ENCODE measurements at regions not wholly inside any gene's neighbourhood (a gene's known extent, or its start where the extent isn't known, plus 50 kb on each side); places are given as distances from the start of the nearest gene placed in this dataset.
"Not testable (repeated sequence)": the region's sequence is repeated elsewhere in the genome, so short reads cannot be mapped to it uniquely, and the experiment has no call there.

DNA sequence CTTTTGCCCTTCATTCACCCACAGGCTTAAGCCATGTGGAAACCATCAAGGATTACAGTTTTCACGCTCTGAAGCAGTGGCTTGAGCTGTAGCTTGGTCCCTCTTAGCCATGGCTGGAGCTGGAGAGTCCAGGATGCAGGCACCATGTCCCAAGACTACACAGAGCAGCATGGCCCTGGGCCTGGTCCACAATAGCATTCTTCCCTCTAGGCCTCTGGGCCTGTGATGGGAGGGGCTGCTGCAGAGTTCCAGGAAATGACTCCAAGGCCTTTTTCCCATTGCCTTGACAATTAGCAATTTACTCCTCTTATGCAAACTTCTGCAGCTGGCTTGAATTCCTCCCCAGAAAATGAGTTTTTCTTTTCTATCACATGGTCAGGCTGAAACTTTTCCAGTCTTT is 211.3 kb downstream of the RERGL start:
- Histone ChIP-seq H3K27ac (no peak overlapping the region), H3K4me3 (no peak overlapping the region)
- TF ChIP-seq, protein P1, sequence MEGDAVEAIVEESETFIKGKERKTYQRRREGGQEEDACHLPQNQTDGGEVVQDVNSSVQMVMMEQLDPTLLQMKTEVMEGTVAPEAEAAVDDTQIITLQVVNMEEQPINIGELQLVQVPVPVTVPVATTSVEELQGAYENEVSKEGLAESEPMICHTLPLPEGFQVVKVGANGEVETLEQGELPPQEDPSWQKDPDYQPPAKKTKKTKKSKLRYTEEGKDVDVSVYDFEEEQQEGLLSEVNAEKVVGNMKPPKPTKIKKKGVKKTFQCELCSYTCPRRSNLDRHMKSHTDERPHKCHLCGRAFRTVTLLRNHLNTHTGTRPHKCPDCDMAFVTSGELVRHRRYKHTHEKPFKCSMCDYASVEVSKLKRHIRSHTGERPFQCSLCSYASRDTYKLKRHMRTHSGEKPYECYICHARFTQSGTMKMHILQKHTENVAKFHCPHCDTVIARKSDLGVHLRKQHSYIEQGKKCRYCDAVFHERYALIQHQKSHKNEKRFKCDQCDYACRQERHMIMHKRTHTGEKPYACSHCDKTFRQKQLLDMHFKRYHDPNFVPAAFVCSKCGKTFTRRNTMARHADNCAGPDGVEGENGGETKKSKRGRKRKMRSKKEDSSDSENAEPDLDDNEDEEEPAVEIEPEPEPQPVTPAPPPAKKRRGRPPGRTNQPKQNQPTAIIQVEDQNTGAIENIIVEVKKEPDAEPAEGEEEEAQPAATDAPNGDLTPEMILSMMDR (IDR thresholded peaks at IDR 0.05): no peak
- DNase-seq (ENCODE audit: low spot score): no peak

DNA sequence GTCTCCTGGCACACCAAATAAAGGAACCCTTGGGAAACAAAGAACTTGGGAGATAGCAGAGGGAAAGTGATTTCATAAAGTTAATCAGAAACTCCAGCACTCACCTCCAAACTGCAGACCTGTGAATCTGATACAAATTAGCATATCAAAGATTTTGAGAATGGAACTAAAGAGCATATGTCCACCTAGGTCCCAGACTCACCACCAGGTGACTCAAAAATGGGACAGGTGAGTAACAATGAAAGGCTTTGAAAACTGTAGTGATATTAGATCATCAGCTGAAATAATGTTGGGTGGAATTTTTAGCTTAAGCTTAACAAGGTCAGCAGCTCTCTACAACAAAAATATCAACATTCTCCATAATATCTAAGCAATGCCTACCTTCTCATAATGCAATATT is 214.8 kb downstream of the RERGL start:
- TF ChIP-seq, protein P1 (IDR thresholded peaks at IDR 0.05): no peak
- H3K27ac ChIP-seq: no peak overlapping the region
- H3K4me3 ChIP-seq: no peak overlapping the region
- no peak for DNase-seq (ENCODE audit: low spot score)

DNA sequence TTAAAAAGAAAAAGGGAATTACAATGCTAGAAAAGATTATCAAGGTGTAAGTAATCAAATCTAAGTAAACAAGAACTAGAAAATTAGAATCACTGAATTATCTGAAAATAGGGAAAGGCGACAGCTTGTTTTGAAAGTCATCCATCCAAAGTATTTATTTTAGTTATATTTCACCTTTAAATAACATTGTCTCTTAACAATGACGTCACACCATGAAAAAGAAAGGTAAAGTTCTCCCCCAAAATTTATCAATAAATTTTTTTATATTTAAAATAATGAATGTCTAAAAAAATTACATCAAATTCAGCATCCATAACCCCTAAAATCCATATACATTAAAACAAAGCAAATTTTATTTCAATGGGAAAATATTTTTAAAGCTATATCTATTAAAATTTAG is 223.2 kb downstream of the RERGL start:
- TF ChIP-seq, protein P1 (IDR thresholded peaks at IDR 0.05): no peak
- H3K4me3 ChIP-seq: no peak overlapping the region
- no peak for DNase-seq (ENCODE audit: low spot score)
- H3K27ac ChIP-seq: no peak overlapping the region

DNA sequence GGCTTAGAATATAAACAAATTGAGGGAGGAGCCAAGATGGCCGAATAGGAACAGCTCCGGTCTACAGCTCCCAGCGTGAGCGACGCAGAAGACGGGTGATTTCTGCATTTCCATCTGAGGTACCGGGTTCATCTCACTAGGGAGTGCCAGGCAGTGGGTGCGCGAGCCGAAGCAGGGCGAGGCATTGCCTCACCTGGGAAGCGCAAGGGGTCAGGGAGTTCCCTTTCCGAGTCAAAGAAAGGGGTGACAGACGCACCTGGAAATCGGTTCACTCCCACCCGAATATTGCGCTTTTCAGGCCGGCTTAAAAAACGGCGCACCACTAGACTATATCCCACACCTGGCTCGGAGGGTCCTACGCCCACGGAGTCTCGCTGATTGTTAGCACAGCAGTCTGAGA is 234.4 kb downstream of the RERGL start:
- not testable (repeated sequence) for DNase-seq (ENCODE audit: low spot score); H3K4me3 ChIP-seq; H3K27ac ChIP-seq

DNA sequence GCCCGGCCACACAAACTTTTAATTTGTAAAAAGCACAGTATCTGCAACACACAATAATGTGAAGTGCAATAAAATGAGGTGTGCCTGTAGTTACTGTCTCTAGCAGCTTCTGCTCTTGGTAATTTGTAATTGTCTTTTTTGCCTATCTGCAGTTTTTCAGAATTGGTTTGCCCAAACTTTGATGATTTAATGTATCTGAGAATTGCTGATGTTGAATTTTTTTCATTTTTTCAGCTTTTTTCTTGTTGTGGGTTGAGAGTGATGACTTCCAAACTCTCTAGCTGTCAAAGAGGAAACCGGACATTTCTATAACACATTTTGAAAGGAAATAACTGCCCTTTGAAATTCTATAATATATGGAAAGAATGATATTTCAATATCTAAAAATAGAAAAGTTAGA is 236.9 kb downstream of the RERGL start:
- Histone ChIP-seq H3K4me3 (no peak overlapping the region), H3K27ac (no peak overlapping the region)
- no peak for DNase-seq (ENCODE audit: low spot score)
- TF ChIP-seq, protein P1 (IDR thresholded peaks at IDR 0.05): no peak

DNA sequence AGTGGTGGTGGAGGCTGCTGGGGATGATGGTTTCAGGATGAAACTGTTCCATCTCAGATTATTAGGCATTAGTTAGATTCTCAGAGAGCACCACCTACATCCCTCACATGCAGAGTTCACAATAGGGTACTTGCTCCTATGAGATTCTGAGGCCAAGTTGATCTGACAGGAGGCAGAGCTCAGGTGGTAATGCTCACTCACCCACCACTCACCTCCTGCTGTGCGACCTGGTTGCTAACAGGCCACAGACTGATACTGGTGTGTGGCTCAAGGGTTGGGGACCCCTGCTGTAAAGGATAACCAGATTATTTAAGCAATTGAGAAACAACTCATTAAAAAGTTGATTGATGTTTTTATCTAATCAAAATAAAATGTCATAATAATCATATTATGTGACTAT is 248.5 kb downstream of the RERGL start:
- no peak for DNase-seq (ENCODE audit: low spot score)
- TF ChIP-seq, protein P1 (IDR thresholded peaks at IDR 0.05): no peak
- Histone ChIP-seq H3K4me3 (no peak overlapping the region), H3K27ac (no peak overlapping the region)

DNA sequence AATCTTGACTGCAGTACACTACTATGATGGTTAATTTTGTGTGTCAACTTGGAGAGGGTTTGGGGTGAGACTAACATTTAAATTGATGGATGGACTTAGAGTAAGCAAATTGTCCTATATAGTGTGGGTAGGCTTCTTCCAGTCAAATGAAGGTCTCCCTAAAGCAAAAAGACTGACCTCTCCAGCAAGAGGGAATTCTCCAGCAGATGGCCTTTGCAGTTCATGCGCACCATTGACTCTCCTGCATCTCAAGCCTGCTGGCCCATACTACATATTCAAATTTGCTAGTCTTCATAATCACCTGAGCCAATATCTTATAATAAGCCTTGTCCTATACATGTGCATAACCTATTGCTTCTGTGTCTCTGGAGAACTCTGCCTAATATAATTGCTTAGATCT is 260.2 kb downstream of the RERGL start:
- no peak overlapping the region for H3K27ac ChIP-seq
- DNase-seq (ENCODE audit: low spot score): no peak
- TF ChIP-seq, protein P1 (IDR thresholded peaks at IDR 0.05): no peak
- H3K4me3 ChIP-seq: no peak overlapping the region

DNA sequence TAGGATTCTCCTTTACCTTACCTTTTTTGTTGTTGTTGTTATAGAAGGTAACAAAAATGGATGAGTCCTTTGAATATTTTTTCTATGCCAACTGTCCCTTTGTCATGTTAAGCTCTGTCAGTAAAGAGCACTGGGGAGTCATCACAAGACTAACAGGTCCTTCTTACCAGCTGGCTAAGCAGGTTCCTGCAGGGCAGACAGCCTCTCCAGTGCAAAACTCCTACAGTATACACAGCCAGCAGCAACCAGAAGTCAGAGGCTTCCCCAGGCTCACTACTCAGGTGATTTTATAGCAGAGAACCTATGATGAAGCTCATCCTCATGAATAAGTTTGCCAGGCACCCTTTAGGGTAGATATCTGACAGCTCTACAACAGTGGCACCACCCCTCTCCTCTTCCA is 271.1 kb downstream of the RERGL start:
- Histone ChIP-seq H3K27ac (no peak overlapping the region), H3K4me3 (no peak overlapping the region)
- no peak for DNase-seq (ENCODE audit: low spot score)
- TF ChIP-seq, protein P1 (IDR thresholded peaks at IDR 0.05): no peak
